T-cell (primary cell): ENCODE measurements at regions not wholly inside any gene's neighbourhood (a gene's known extent, or its start where the extent isn't known, plus 50 kb on each side); places are given as distances from the start of the nearest gene placed in this dataset.

ENCODE experiments used
- ATAC-seq, 4 experiments: fragments of 200-7000 bp in 3 of 4; fragments of 150-1000 bp in 1 of 4; cut with Tn5 transposase; replicated peaks in 1 of 4; 1 replicate in 3 of 4; 2 replicates in 1 of 4; pipeline ENCODE4 v1.10.0; 2021; ENCODE audit warnings: moderate library complexity in 3 of 4, mild to moderate bottlenecking in 2 of 4, moderate number of reproducible peaks in 1 of 4
- CTCF ChIA-PET, 2 donors: fragments of 300-600 bp; sonication (Branson Sonifier 250); formaldehyde crosslinking; loops; one replicate each; lab custom pipeline; 2022; ENCODE audit warnings: antibody characterized with exemption in 2 of 2; lab: Charles Lee
- POLR2A ChIA-PET, 2 donors: fragments of 300-600 bp; sonication (Branson Sonifier 250); formaldehyde crosslinking; loops; one replicate each; lab custom pipeline; 2022; ENCODE audit warnings: antibody characterized with exemption in 2 of 2; lab: Charles Lee
- DNase-seq, 35 experiments: peaks; one replicate each; pipeline versions ENCODE4 v3.0.0 to v3.0.0-alpha.2; 2013 to 2023
- H3K27ac ChIP-seq: one replicate; pipeline ENCODE4 v1.5.1; 2013; ENCODE audit warnings: low read length
- H3K27me3 ChIP-seq, 2 experiments: replicated peaks in 1 of 2; 1 replicate in 1 of 2; 2 replicates in 1 of 2; pipeline versions ENCODE4 v1.6.1 to v1.7.0; 2013; ENCODE audit warnings: low read length in 1 of 2, mixed read lengths in 1 of 2; ENCODE audit not compliant: control insufficient read depth in 2 of 2, insufficient read depth in 2 of 2; ENCODE audit errors: extremely low read depth in 1 of 2
- H3K36me3 ChIP-seq, 2 donors: 1 replicate in 1 of 2; 2 replicates in 1 of 2; pipeline versions ENCODE4 v1.6.1 to v1.7.0; 2013; ENCODE audit warnings: low read length in 1 of 2; ENCODE audit not compliant: control insufficient read depth in 2 of 2, insufficient read depth in 1 of 2; ENCODE audit errors: extremely low read depth in 1 of 2
- H3K4me1 ChIP-seq, 2 experiments: 1 replicate in 1 of 2; 2 replicates in 1 of 2; pipeline versions ENCODE4 v1.6.1 to v1.7.0; 2013; ENCODE audit warnings: low read length in 2 of 2, mixed read lengths in 1 of 2; ENCODE audit not compliant: insufficient read depth in 2 of 2, control insufficient read depth in 1 of 2; ENCODE audit errors: extremely low read depth in 1 of 2
- H3K4me3 ChIP-seq, 2 donors: 1 replicate in 1 of 2; 2 replicates in 1 of 2; pipeline versions ENCODE4 v1.5.1 to v1.7.0; 2013; ENCODE audit warnings: mild to moderate bottlenecking in 2 of 2, low read length in 1 of 2, moderate library complexity in 1 of 2; ENCODE audit not compliant: control insufficient read depth in 1 of 2; ENCODE audit errors: extremely low read depth in 1 of 2
- H3K9me3 ChIP-seq: 2 replicates; pipeline ENCODE4 v1.7.0; 2013
- H3K27ac Mint-ChIP-seq, 2 donors: one replicate each; pipeline ENCODE4 v1.8.0; 2020 to 2021; ENCODE audit warnings: mild to moderate bottlenecking in 2 of 2, mixed read lengths in 2 of 2
- H3K27me3 Mint-ChIP-seq, 2 donors: one replicate each; pipeline ENCODE4 v1.8.0; 2021 to 2022; ENCODE audit warnings: mixed read lengths in 2 of 2
- H3K36me3 Mint-ChIP-seq: one replicate; pipeline ENCODE4 v1.8.0; 2021; ENCODE audit warnings: mixed read lengths
- H3K4me1 Mint-ChIP-seq, 3 donors: one replicate each; pipeline ENCODE4 v1.8.0; 2020 to 2022; ENCODE audit warnings: mixed read lengths in 3 of 3, mild to moderate bottlenecking in 1 of 3
- H3K4me3 Mint-ChIP-seq, 3 donors: one replicate each; pipeline ENCODE4 v1.8.0; 2020 to 2022; ENCODE audit warnings: mild to moderate bottlenecking in 3 of 3, mixed read lengths in 3 of 3, moderate library complexity in 3 of 3
- H3K9me3 Mint-ChIP-seq, 3 donors: one replicate each; pipeline ENCODE4 v1.8.0; 2020 to 2022; ENCODE audit warnings: mixed read lengths in 3 of 3
- WGBS: methylation state at CpG from one replicate; pipeline ENCODE4 v1.1.5; 2013; ENCODE audit warnings: missing lambda C conversion rate; ENCODE audit not compliant: insufficient coverage; 5-methylcytosine and 5-hydroxymethylcytosine counted together

GRCh38 chr12:93101367-93101766 is 172.3 kb upstream of the EEA1 start:
- POLR2A ChIA-PET = no interaction called here
- Histone ChIP-seq H3K4me1 (peaks cover 0 to 4% of the 10 kb centered on the region in 2 experiments), H3K4me3 (no peak overlapping the region), H3K36me3 (no peaks in the 10 kb centered on the region), H3K27ac (no peak overlapping the region), H3K27me3 (peaks cover 0 to under 1% of the 10 kb centered on the region in 2 experiments), H3K9me3 (no peaks in the 10 kb centered on the region)
- H3K9me3 Mint-ChIP-seq = no peaks in the 10 kb centered on the region
- no peak overlapping the region for H3K27ac Mint-ChIP-seq
- CTCF ChIA-PET = no interaction called here
- peaks cover 4 to 7% (median 6%) of the 10 kb centered on the region in 3 donors for H3K4me1 Mint-ChIP-seq
- H3K36me3 Mint-ChIP-seq = no peaks in the 10 kb centered on the region
- H3K4me3 Mint-ChIP-seq = no peak overlapping the region
- DNase-seq = no peak
- H3K27me3 Mint-ChIP-seq = no peaks in the 10 kb centered on the region
- ATAC-seq = no peak
- WGBS = no CpG with 5 or more reads among the region's 4 CpGs

GRCh38 chr12:93102312-93102711 is 173.2 kb upstream of the EEA1 start:
- ATAC-seq = no peak
- DNase-seq = no peak
- H3K4me1 ChIP-seq = peaks cover 0 to 4% of the 10 kb centered on the region in 2 experiments
- CTCF ChIA-PET = interaction anchor here in 1 of 2 donors (0.7 kb wide), 1 partner anchor 334 kb away, joined by 3 read pairs; no protein-coding TSS in a partner anchor
- H3K9me3 Mint-ChIP-seq = no peaks in the 10 kb centered on the region
- WGBS = no CpG with 5 or more reads among the region's 1 CpG
- H3K27ac Mint-ChIP-seq = no peak overlapping the region
- H3K9me3 ChIP-seq = no peaks in the 10 kb centered on the region
- H3K27me3 Mint-ChIP-seq = no peaks in the 10 kb centered on the region
- H3K36me3 Mint-ChIP-seq = no peaks in the 10 kb centered on the region
- H3K36me3 ChIP-seq = no peaks in the 10 kb centered on the region
- POLR2A ChIA-PET = no interaction called here
- peaks cover 4 to 7% (median 6%) of the 10 kb centered on the region in 3 donors for H3K4me1 Mint-ChIP-seq
- no peak overlapping the region for H3K4me3 Mint-ChIP-seq
- H3K27me3 ChIP-seq = peaks cover 0 to 2% of the 10 kb centered on the region in 2 experiments
- H3K4me3 ChIP-seq = no peak overlapping the region
- no peak overlapping the region for H3K27ac ChIP-seq

- H3K4me1 Mint-ChIP-seq = peaks cover 4 to 7% (median 6%) of the 10 kb centered on the region in 3 donors
- POLR2A ChIA-PET = no interaction called here
Observed at GRCh38 chr12:93102744-93103143, 173.6 kb upstream of the EEA1 start.

GRCh38 chr12:93103154-93103553 is 174.1 kb upstream of the EEA1 start:
- Mint-ChIP-seq H3K4me1 (peaks cover 2 to 5% (median 4%) of the 10 kb centered on the region in 3 donors), H3K27me3 (no peaks in the 10 kb centered on the region), H3K4me3 (no peak overlapping the region), H3K9me3 (no peaks in the 10 kb centered on the region), H3K36me3 (no peaks in the 10 kb centered on the region), H3K27ac (no peak overlapping the region)
- ATAC-seq (no peak), DNase-seq (no peak)
- Histone ChIP-seq H3K9me3 (no peaks in the 10 kb centered on the region), H3K27ac (no peak overlapping the region), H3K4me1 (peaks cover 0 to 2% of the 10 kb centered on the region in 2 experiments), H3K4me3 (no peak overlapping the region), H3K27me3 (peaks cover 0 to 2% of the 10 kb centered on the region in 2 experiments), H3K36me3 (no peaks in the 10 kb centered on the region)
- CTCF ChIA-PET = no interaction called here
- POLR2A ChIA-PET = no interaction called here
- WGBS = 100% methylated on average over 1 of the region's 3 CpGs

More at GRCh38 chr12:93102744-93103143, 173.6 kb upstream of the EEA1 start:
- CTCF ChIA-PET = no interaction called here
- Histone ChIP-seq H3K36me3 (no peaks in the 10 kb centered on the region), H3K27me3 (peaks cover 0 to 2% of the 10 kb centered on the region in 2 experiments), H3K4me3 (no peak overlapping the region), H3K27ac (no peak overlapping the region), H3K9me3 (no peaks in the 10 kb centered on the region), H3K4me1 (peaks cover 0 to 4% of the 10 kb centered on the region in 2 experiments)
- Mint-ChIP-seq H3K9me3 (no peaks in the 10 kb centered on the region), H3K4me3 (no peak overlapping the region), H3K27ac (no peak overlapping the region), H3K27me3 (no peaks in the 10 kb centered on the region), H3K36me3 (no peaks in the 10 kb centered on the region)
- DNase-seq = no peak
- ATAC-seq = no peak
- no CpG with 5 or more reads among the region's 2 CpGs for WGBS

DNA sequence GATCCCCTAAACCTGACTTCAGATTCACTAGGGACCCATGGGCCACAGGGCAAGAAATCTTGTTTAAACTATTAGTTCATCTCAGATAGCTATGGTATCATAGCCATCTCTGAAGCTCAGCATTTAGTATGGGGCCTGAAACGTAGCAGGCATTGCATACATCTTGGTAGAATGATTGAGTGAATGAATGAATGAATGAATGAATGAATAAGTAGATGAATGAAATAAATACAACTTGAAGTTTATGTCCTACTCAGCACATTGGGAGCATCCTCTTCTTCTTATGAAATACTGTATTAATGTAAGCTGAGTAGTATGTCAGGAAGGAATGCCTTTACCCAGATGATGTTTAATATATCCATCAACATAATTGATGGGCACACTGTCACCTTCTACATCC is 175.4 kb upstream of the EEA1 start:
- Mint-ChIP-seq H3K27me3 (no peaks in the 10 kb centered on the region), H3K9me3 (no peaks in the 10 kb centered on the region), H3K27ac (no peak overlapping the region), H3K4me3 (no peak overlapping the region), H3K4me1 (no peaks in the 10 kb centered on the region), H3K36me3 (no peaks in the 10 kb centered on the region)
- ATAC-seq = no peak
- DNase-seq = no peak
- CTCF ChIA-PET = interaction anchor here (0.5 to 1.3 kb wide), 3 partner anchors 293 to 332 kb away, joined by 3 to 4 read pairs (median 3); no protein-coding TSS in a partner anchor
- POLR2A ChIA-PET = no interaction called here
- no peaks in the 10 kb centered on the region for H3K36me3 ChIP-seq
- no peak overlapping the region for H3K4me3 ChIP-seq
- H3K27ac ChIP-seq = no peak overlapping the region
- no peaks in the 10 kb centered on the region for H3K4me1 ChIP-seq
- H3K9me3 ChIP-seq = no peaks in the 10 kb centered on the region
- peaks cover 0 to 2% of the 10 kb centered on the region in 2 experiments for H3K27me3 ChIP-seq
- WGBS = no CpG with 5 or more reads among the region's 1 CpG

- CTCF ChIA-PET = interaction anchor here (0.6 to 1.8 kb wide), 3 partner anchors 9 to 279 kb away, joined by 4 to 6 read pairs (median 5); no protein-coding TSS in a partner anchor
- no peak overlapping the region for H3K4me3 Mint-ChIP-seq
- no peaks in the 10 kb centered on the region for H3K4me1 Mint-ChIP-seq
- H3K4me3 ChIP-seq = no peak overlapping the region
- H3K9me3 ChIP-seq = no peaks in the 10 kb centered on the region
- 0% methylated on average over 1 of the region's 2 CpGs for WGBS
- H3K36me3 ChIP-seq = no peaks in the 10 kb centered on the region
- H3K27ac Mint-ChIP-seq = no peak overlapping the region
- ATAC-seq (no peak), DNase-seq (no peak)
- H3K27ac ChIP-seq = no peak overlapping the region
- no peaks in the 10 kb centered on the region for H3K27me3 Mint-ChIP-seq
- no peaks in the 10 kb centered on the region for H3K9me3 Mint-ChIP-seq
- POLR2A ChIA-PET = no interaction called here
- no peaks in the 10 kb centered on the region for H3K4me1 ChIP-seq
- no peaks in the 10 kb centered on the region for H3K36me3 Mint-ChIP-seq
- peaks cover 0 to 2% of the 10 kb centered on the region in 2 experiments for H3K27me3 ChIP-seq
Observed at GRCh38 chr12:93106910-93107309, 177.8 kb upstream of the EEA1 start.
